ENCODE measurements at regions not wholly inside any gene's neighbourhood (a gene's known extent, or its start where the extent isn't known, plus 50 kb on each side); places are given as distances from the start of the nearest gene placed in this dataset.

DNA sequence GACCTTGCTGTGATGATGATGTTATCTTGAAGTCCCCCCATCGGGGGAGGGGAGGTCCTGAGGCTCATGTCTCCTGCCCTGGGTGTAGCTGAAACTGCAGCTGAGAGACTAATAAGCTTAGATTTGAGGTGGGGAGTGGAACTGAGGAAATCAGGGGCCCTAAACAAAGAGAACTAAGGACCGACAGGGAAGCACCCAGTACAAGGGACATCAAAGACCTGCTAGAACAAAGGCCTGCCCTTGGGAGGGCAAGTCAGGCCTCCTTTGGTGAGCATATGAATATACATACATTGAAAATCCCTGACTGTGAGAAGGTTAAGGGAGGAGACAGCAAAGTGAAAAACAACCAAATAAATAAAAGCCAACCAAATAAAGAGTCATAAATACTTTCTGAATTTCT lies 1132.5 kb upstream of the CELF4 start:
- DNase-seq (ENCODE audit: low spot score) = no peak
- Histone ChIP-seq H3K4me3 (no peak overlapping the region), H3K27ac (no peak overlapping the region), H3K36me3 (no peaks in the 10 kb centered on the region), H3K9me3 (no peaks in the 10 kb centered on the region), H3K27me3 (replicated peaks; ENCODE audit: insufficient read depth) (no peaks in the 10 kb centered on the region), H3K4me1 (ENCODE audit: control insufficient read depth in 1 of 2, low read depth in 2 of 2) (no peaks in the 10 kb centered on the region)
- ATAC-seq (ENCODE audit: insufficient number of reproducible peaks, low FRiP score, low read depth) = no peak
- TF ChIP-seq, protein P1, sequence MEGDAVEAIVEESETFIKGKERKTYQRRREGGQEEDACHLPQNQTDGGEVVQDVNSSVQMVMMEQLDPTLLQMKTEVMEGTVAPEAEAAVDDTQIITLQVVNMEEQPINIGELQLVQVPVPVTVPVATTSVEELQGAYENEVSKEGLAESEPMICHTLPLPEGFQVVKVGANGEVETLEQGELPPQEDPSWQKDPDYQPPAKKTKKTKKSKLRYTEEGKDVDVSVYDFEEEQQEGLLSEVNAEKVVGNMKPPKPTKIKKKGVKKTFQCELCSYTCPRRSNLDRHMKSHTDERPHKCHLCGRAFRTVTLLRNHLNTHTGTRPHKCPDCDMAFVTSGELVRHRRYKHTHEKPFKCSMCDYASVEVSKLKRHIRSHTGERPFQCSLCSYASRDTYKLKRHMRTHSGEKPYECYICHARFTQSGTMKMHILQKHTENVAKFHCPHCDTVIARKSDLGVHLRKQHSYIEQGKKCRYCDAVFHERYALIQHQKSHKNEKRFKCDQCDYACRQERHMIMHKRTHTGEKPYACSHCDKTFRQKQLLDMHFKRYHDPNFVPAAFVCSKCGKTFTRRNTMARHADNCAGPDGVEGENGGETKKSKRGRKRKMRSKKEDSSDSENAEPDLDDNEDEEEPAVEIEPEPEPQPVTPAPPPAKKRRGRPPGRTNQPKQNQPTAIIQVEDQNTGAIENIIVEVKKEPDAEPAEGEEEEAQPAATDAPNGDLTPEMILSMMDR (IDR thresholded peaks at IDR 0.05) = no peak

DNA sequence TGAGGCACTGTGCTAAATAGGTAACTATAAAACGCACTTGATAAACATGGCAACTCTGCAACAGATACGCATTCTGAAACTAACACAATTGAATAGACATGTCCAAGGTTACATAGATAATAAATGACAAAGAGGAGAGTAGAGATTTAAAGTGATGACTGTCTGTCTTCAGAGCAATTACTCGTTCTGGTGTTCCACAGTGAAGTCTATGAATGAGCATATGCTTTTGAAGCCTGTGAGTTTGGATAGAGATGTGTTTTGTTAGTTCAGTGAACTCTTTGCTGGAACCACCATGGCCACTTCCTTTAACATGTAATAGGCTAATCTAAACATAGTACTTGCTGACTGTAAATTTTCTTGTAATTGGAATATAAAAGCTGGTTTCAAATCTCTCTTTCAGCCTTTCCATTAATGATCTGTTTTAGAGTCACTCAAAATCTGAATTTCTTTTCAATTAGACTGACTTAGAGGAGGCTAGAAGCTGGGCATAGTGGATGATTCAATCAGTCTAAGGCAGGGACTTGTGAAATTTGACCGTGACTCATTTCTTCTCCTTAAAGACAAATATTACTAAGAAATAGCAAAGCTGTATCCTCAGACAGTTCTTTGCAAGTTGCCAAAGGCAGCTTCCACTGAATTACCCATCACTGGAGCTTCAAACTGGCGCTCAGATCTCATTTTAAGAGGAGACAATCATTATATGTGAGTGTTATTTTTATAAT lies 1130.1 kb upstream of the CELF4 start:
- no peak for DNase-seq (ENCODE audit: low spot score)
- Histone ChIP-seq H3K9me3 (no peaks in the 10 kb centered on the region), H3K36me3 (no peaks in the 10 kb centered on the region), H3K4me1 (ENCODE audit: control insufficient read depth in 1 of 2, low read depth in 2 of 2) (no peaks in the 10 kb centered on the region), H3K27ac (no peak overlapping the region), H3K27me3 (replicated peaks; ENCODE audit: insufficient read depth) (no peaks in the 10 kb centered on the region), H3K4me3 (no peak overlapping the region)
- TF ChIP-seq, protein P1 (IDR thresholded peaks at IDR 0.05) = no peak
- no peak for ATAC-seq (ENCODE audit: insufficient number of reproducible peaks, low FRiP score, low read depth)

DNA sequence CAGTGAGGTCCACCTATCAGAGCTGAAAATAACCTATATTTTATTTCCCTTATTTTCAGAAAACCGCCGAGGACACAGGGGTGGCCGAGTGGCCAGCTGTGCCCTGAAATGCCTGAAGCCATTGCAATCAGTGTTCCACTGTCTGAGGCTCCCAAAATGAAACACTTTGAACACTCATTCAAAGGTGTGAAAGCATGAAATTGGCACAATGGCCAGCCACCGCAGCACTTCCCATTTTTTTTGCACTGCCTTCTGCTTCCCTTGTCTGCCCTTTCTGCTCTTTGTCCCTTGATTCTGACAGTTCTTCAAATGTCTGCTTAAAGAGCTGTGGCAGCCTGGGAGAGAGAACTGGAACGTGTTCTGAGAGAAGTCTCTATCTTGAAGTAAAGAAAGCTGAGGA lies 1127.5 kb upstream of the CELF4 start:
- Histone ChIP-seq H3K36me3 (no peaks in the 10 kb centered on the region), H3K4me3 (no peak overlapping the region), H3K9me3 (no peaks in the 10 kb centered on the region), H3K4me1 (ENCODE audit: control insufficient read depth in 1 of 2, low read depth in 2 of 2) (no peaks in the 10 kb centered on the region), H3K27me3 (replicated peaks; ENCODE audit: insufficient read depth) (no peaks in the 10 kb centered on the region), H3K27ac (no peak overlapping the region)
- no peak for DNase-seq (ENCODE audit: low spot score)
- TF ChIP-seq, protein P1 (IDR thresholded peaks at IDR 0.05) = no peak
- no peak for ATAC-seq (ENCODE audit: insufficient number of reproducible peaks, low FRiP score, low read depth)

DNA sequence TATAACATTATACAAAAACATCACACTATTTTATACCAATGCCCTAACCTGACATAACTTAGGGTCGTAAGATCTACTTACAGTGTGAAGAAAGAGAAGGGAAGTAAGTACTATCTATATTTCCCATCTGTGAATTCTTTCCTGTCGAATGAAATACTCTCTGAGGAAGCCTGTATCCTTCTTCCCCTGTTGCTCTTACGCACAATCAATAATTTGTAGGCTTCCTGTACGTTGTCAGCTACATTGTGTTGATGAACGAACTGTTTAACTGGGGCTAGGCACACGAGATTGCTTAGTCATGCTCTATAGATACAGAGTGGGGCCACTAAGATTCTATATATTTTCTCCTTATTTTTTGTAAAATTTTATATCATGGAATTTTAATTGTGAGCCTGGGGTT lies 1125.0 kb upstream of the CELF4 start:
- TF ChIP-seq, protein P1 (IDR thresholded peaks at IDR 0.05) = no peak
- H3K27me3 ChIP-seq (replicated peaks; ENCODE audit: insufficient read depth) = no peaks in the 10 kb centered on the region
- H3K36me3 ChIP-seq = no peaks in the 10 kb centered on the region
- H3K9me3 ChIP-seq = no peaks in the 10 kb centered on the region
- no peak overlapping the region for H3K4me3 ChIP-seq
- no peaks in the 10 kb centered on the region for H3K4me1 ChIP-seq (ENCODE audit: control insufficient read depth in 1 of 2, low read depth in 2 of 2)
- no peak for DNase-seq (ENCODE audit: low spot score)
- no peak for ATAC-seq (ENCODE audit: insufficient number of reproducible peaks, low FRiP score, low read depth)
- no peak overlapping the region for H3K27ac ChIP-seq

DNA sequence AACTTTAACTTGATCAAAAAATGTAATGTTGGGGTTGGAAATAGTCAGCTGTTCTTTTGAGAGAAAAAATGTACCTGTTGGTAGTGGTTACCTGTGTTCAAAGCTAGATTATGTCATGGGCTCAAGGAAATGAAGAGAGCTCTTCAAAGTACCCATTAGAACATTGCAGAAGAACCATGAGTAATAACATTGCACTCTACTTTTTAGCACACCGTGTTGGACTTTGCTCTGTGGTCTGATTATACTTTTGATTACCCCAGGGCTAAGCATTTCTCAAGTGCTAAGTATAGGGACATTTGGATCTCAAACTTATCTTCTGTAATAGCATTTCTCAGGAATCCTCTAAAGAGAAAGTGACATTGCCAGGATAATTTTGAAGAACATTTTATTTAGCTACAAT lies 1122.8 kb upstream of the CELF4 start:
- TF ChIP-seq, protein P1 (IDR thresholded peaks at IDR 0.05) = no peak
- Histone ChIP-seq H3K9me3 (no peaks in the 10 kb centered on the region), H3K27ac (no peak overlapping the region), H3K36me3 (no peaks in the 10 kb centered on the region), H3K4me3 (no peak overlapping the region), H3K27me3 (replicated peaks; ENCODE audit: insufficient read depth) (no peaks in the 10 kb centered on the region), H3K4me1 (ENCODE audit: control insufficient read depth in 1 of 2, low read depth in 2 of 2) (no peaks in the 10 kb centered on the region)
- no peak for ATAC-seq (ENCODE audit: insufficient number of reproducible peaks, low FRiP score, low read depth)
- DNase-seq (ENCODE audit: low spot score) = no peak
